ENCODE measurements at regions not wholly inside any gene's neighbourhood (a gene's known extent, or its start where the extent isn't known, plus 50 kb on each side); places are given as distances from the start of the nearest gene placed in this dataset.

DNA sequence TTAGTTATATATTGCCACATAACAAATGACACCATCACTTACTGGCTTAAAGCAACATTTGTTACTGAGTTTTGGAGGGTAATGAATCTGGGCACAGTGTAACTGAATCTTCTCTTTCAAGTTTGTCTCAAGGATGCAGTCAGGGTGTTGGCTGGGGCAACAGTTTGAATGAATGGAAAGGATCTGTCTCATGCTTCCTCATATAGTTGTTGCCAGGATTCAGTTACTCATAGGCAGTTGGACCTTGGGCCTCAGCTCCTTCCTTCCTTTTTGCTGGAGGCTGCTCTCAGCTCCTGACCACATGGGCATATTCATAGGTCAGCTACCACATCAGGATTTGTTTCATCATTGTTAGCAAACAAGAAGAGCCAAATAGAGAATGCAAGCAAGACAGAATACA lies 466.1 kb upstream of the MC4R start:
- no peaks in the 10 kb centered on the region for H3K36me3 Mint-ChIP-seq (ENCODE audit: low read depth)
- no peaks in the 10 kb centered on the region for H3K4me1 Mint-ChIP-seq
- peaks cover 14% of the 10 kb centered on the region for H3K9me3 Mint-ChIP-seq
- no peak overlapping the region for H3K4me3 Mint-ChIP-seq
- no peak overlapping the region for H3K27ac Mint-ChIP-seq
- no peak for ATAC-seq (replicated peaks)
- H3K27me3 Mint-ChIP-seq, result no peaks in the 10 kb centered on the region

DNA sequence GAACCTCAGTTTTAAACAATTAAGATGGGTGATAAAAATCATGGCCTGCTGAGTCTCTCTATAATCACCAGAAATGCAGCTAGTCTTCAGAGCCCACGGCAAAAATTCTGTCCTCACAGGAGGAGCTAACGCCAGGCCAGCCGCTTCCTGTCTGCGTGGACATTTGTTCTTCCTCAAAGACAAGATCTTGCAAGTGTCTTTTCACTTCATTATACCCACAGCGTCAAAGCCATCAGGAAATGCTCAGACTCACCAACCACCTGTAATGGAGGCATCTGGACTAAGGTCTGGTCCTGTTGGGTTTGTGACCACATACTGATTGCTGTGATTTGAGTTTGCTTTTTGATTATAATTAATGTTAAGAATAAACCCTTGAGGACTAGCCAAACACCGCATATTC lies 473.8 kb upstream of the MC4R start:
- Mint-ChIP-seq H3K36me3 (ENCODE audit: low read depth) (no peaks in the 10 kb centered on the region), H3K4me1 (no peaks in the 10 kb centered on the region), H3K4me3 (no peak overlapping the region)

DNA sequence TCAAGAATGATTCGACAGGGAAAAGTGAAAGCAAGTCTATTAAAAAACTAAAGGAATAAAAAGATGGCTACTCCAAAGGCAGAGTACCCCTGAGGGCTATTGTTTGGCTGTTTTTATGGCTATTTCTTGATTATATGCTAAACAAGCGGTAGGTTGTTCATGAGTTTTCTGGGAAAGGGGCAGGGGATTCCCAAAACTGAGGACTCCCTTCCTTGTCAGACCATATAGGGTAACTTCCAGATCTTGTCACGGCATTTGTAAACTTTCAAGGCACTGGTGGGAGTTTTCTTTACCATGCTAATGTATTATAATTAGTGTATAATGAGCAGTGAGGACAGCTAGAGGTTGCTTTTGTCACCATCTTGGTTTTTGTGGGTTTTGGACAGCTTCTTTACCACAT lies 474.9 kb upstream of the MC4R start:
- H3K27me3 Mint-ChIP-seq, result no peaks in the 10 kb centered on the region
- ATAC-seq (replicated peaks), result no peak
- peaks cover 22% of the 10 kb centered on the region for H3K9me3 Mint-ChIP-seq
- H3K4me3 Mint-ChIP-seq, result no peak overlapping the region
- no peaks in the 10 kb centered on the region for H3K36me3 Mint-ChIP-seq (ENCODE audit: low read depth)
- no peak overlapping the region for H3K27ac Mint-ChIP-seq
- H3K4me1 Mint-ChIP-seq, result no peaks in the 10 kb centered on the region

More for the DNA sequence above, 473.8 kb upstream of the MC4R start:
- no peak for ATAC-seq (replicated peaks)
- no peak overlapping the region for H3K27ac Mint-ChIP-seq
- no peaks in the 10 kb centered on the region for H3K27me3 Mint-ChIP-seq
- H3K9me3 Mint-ChIP-seq, result peaks cover 26% of the 10 kb centered on the region

DNA sequence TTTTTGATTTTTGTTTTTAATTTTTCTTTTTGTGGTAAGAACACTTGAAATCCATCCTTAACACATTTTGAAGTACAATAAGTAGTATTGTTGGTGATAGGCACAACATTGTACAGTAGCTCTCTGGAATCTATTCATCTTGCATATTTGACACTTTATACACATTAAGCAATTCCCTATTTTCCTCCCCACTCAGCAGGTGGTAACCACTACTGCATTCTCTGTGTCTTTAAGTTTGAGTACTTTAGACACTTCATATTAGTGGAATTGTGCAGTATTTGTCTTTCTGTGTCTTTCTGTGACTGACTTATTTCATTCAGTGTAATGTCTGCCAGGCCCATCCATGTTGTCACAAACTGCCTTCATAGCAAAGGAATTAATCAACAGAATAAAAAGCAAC lies 471.7 kb upstream of the CDH20 start:
- peaks cover 12% of the 10 kb centered on the region for H3K9me3 Mint-ChIP-seq
- no peak for ATAC-seq (replicated peaks)
- H3K27ac Mint-ChIP-seq, result no peak overlapping the region

DNA sequence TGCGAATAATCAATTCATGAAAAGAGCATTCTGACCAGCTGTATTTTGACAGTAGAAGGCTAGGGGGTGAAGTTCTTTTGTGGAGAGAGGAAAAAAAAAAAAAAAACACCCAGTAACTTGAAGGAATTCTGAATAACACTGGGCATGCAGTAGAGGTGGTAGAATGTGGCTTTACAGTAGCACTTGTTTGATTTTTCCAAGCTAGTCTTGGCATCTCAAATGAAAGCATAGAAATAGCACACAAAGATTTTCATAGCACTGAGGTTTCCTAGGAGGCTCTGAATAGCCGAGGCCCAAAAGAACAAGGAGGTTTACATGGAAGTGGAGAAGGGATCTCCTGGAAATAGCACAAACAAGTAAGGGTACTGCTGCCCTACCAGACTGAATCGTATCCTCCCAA lies 470.2 kb upstream of the CDH20 start:
- no peak for ATAC-seq (replicated peaks)
- no peaks in the 10 kb centered on the region for H3K36me3 Mint-ChIP-seq (ENCODE audit: low read depth)

More for the DNA sequence above, 471.7 kb upstream of the CDH20 start:
- Mint-ChIP-seq H3K4me3 (no peak overlapping the region), H3K4me1 (no peaks in the 10 kb centered on the region), H3K36me3 (ENCODE audit: low read depth) (no peaks in the 10 kb centered on the region), H3K27me3 (no peaks in the 10 kb centered on the region)

DNA sequence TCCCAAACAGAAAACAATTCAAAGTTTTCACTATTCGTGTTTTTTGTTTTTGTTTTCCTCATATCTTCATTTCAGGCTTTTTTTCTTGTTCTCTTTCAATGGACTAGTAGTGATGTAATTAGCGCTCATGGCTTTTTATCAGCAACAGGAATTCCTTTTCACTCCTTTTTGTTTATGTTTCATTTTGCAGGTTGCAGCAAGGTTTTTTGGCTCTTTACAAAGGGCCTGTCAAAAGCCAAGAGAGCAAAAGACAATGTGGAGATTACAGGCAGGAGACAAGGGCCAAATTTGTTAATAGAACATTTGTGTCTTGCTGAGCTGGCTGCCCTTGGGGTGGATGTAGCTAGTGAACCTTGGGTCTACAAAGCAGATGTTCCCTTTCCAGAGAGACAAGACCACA lies 467.4 kb upstream of the CDH20 start:
- no peak for ATAC-seq (replicated peaks)
- no peak overlapping the region for H3K4me3 Mint-ChIP-seq
- no peaks in the 10 kb centered on the region for H3K9me3 Mint-ChIP-seq
- no peaks in the 10 kb centered on the region for H3K36me3 Mint-ChIP-seq (ENCODE audit: low read depth)
- no peak overlapping the region for H3K27ac Mint-ChIP-seq
- no peaks in the 10 kb centered on the region for H3K4me1 Mint-ChIP-seq
- no peaks in the 10 kb centered on the region for H3K27me3 Mint-ChIP-seq

More for the DNA sequence above, 470.2 kb upstream of the CDH20 start:
- Mint-ChIP-seq H3K9me3 (peaks cover 12% of the 10 kb centered on the region), H3K4me3 (no peak overlapping the region), H3K4me1 (no peaks in the 10 kb centered on the region), H3K27me3 (no peaks in the 10 kb centered on the region), H3K27ac (no peak overlapping the region)

DNA sequence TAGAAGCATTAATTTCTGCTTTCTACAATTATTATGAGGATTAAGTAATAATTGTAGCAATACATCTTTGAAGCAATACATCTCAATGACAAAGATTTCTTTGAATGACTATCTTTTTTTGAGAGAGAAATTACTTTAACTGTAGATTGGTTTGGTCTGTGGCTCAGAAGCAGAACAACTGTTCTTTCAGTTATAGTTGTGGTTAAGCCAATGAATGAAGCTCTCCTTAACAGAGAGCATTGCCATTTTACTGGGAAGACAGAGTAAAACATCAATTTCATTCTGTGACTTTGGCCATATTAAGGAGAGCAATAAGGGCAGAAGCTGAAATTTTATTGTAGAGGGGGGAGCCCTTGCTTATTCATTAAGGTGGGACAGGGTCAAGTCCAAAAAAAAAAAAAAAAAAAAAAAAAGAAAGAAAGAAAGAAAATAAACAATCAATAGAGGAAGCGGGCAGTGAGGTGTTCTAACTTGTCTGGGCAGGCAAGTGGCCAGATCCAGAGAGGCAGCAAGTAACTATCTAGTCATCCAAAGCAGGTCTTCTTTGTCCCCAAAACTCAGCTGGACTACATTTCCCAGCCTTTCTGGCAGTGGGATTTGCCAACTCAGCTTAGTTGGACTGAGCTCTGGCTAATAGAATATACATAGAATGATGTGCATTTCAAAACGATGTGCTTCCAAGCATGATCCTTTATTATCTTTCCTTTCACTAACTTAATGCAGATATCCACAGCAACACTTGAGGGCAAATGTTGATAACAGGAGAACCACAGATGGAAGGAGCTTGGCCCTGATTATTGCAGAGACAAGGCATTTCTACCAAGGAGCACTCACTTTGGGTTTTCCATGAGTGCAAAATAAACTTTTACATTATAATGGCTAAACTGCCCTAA lies 462.7 kb upstream of the CDH20 start:
- Mint-ChIP-seq H3K4me1 (no peaks in the 10 kb centered on the region), H3K9me3 (peaks cover 10% of the 10 kb centered on the region), H3K27ac (no peak overlapping the region), H3K36me3 (ENCODE audit: low read depth) (no peaks in the 10 kb centered on the region), H3K4me3 (no peak overlapping the region), H3K27me3 (no peaks in the 10 kb centered on the region)
- ATAC-seq (replicated peaks), result no peak

DNA sequence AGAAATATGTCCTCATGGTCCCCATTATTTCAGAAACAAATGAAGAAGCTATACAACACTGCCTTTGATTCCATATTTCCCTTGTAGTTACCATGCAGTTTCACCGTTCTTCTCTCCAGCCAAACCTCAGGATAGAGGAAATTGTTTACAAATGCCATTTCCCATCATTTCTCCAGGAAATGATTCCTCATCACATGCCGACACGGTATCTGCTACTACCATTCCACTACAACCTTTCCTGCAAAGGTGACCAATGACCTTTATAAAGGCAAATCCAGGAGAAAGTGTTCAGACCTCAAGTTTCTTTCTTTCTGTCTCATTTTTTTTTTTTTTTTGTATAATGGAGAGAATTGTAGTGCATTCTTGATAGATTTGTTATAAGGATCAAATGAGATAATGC lies 460.8 kb upstream of the CDH20 start:
- H3K27ac Mint-ChIP-seq, result no peak overlapping the region
- no peak overlapping the region for H3K4me3 Mint-ChIP-seq
- H3K4me1 Mint-ChIP-seq, result no peaks in the 10 kb centered on the region
- no peaks in the 10 kb centered on the region for H3K36me3 Mint-ChIP-seq (ENCODE audit: low read depth)
- no peak for ATAC-seq (replicated peaks)
- no peaks in the 10 kb centered on the region for H3K27me3 Mint-ChIP-seq
- peaks cover 15% of the 10 kb centered on the region for H3K9me3 Mint-ChIP-seq

DNA sequence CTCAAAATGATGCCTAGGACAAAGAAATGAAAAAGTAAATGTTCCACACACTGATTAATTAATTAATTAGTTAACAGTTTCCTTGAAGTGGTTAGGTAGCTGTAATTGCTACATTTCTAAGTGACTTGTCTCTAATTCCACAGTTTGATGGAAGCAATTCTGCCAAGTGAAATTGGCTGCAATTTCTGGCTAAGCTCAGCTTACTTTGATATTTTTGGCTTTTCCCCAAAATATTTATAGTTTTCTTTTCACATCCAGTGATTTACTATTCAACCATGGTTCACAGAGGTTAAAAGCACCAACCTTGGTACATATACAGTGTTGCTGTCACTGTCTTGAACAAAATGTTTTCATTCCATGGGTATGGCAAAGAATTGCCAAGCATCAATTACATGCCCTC lies 459.5 kb upstream of the CDH20 start:
- H3K36me3 Mint-ChIP-seq (ENCODE audit: low read depth), result no peaks in the 10 kb centered on the region
- no peaks in the 10 kb centered on the region for H3K27me3 Mint-ChIP-seq
- H3K4me3 Mint-ChIP-seq, result no peak overlapping the region
- ATAC-seq (replicated peaks), result no peak
- H3K27ac Mint-ChIP-seq, result no peak overlapping the region
- H3K4me1 Mint-ChIP-seq, result no peaks in the 10 kb centered on the region
- H3K9me3 Mint-ChIP-seq, result peaks cover 15% of the 10 kb centered on the region

DNA sequence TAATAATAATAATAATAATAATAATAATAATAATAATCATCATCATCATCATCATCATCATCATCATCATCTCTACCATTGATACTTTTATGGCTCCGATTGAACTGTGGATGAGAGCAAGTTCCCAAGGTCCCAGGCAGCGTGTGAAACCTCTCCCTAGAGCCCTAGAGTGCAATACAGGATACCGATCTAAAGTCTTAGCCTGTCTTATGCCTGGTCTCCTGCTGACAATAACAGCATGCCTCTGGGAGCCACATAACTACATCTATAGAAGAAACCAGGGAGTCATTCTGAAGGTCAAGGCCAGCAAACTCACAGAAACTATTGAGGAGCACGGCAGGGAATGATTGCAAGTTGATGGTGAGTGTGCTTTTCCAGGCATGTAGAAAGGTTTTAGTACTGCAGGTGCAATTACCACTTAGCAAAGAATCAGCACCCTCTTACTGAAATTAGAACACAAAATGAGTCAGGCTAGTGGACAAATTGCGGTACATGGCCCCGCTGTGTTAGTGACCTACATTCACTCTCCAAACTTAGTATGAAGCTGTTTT lies 457.2 kb upstream of the CDH20 start:
- H3K27me3 Mint-ChIP-seq, result no peaks in the 10 kb centered on the region
- H3K9me3 Mint-ChIP-seq, result peaks cover 15% of the 10 kb centered on the region
- no peaks in the 10 kb centered on the region for H3K36me3 Mint-ChIP-seq (ENCODE audit: low read depth)
- H3K4me3 Mint-ChIP-seq, result no peak overlapping the region
- no peak overlapping the region for H3K27ac Mint-ChIP-seq
- no peak for ATAC-seq (replicated peaks)
- no peaks in the 10 kb centered on the region for H3K4me1 Mint-ChIP-seq

DNA sequence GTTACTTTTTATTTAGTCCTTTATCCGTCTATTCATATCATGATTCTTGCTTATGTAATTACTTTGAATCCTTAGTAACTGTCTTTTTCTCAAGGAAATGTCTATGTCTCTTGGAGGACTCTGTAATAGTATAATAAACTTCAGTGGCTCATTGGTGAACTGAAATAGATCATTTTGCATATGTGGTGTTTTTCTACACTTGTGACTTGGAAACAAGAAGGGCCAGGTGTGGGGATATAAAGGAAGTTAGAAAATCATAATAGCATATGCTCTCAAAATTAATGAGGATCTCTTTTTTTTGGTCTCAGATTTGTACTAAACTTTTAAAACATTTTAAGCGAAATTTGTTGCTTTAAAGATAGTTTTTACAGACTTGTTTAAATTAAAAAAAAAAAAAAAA lies 453.0 kb upstream of the CDH20 start:
- Mint-ChIP-seq H3K4me1 (no peaks in the 10 kb centered on the region), H3K27me3 (no peaks in the 10 kb centered on the region), H3K9me3 (peaks cover 9% of the 10 kb centered on the region), H3K36me3 (ENCODE audit: low read depth) (no peaks in the 10 kb centered on the region), H3K4me3 (no peak overlapping the region), H3K27ac (no peak overlapping the region)
- no peak for ATAC-seq (replicated peaks)

DNA sequence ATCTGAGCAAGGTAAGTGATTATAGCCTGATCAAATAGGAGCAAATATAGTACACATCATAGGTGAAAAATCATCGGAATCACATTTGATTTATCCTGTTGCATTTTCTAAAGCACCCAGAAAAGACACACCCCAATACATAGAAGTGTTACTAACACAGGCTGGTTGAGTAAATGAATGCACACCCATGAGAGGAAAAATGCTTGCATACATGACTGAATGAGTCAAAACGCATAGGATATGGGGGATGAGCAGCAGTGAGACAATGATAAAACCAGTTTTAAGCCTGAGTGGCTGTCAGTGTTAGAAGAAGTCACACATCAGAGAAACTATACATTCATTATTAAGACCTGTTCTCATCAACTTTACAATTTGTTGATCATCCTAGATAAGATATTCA lies 449.6 kb upstream of the CDH20 start:
- peaks cover 8% of the 10 kb centered on the region for H3K9me3 Mint-ChIP-seq

DNA sequence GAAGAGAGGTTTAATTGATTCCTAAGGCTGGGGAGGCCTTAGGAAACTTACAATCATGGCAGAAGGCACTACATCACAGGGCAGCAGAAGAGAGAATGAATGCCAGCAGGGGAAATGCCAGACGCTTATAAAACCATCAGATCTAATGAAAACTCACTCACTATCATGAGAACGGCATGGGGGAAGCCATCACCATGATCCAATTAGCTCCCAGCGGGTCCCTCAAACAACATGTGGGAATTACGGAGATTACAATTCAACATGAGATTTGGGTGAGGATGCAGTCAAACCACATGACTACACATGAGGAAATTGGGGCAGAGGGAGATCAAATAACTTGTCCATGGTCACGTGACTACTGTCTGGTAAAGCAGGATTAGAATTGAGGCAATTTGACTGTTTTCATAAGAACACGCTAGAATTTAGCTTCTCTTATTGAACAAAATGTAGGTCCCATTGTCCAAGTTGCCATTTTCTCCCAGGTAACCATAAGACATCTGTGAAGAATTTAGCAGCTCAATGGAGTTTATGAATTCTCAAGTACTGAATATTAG lies 445.1 kb upstream of the CDH20 start:
- no peak for ATAC-seq (replicated peaks)
- H3K4me1 Mint-ChIP-seq, result no peaks in the 10 kb centered on the region
- H3K27me3 Mint-ChIP-seq, result no peaks in the 10 kb centered on the region
- H3K27ac Mint-ChIP-seq, result no peak overlapping the region
- H3K36me3 Mint-ChIP-seq (ENCODE audit: low read depth), result no peaks in the 10 kb centered on the region
- no peak overlapping the region for H3K4me3 Mint-ChIP-seq
- peaks cover 8% of the 10 kb centered on the region for H3K9me3 Mint-ChIP-seq

More for the DNA sequence above, 449.6 kb upstream of the CDH20 start:
- no peak for ATAC-seq (replicated peaks)
- no peak overlapping the region for H3K4me3 Mint-ChIP-seq
- no peaks in the 10 kb centered on the region for H3K4me1 Mint-ChIP-seq
- no peaks in the 10 kb centered on the region for H3K27me3 Mint-ChIP-seq
- H3K27ac Mint-ChIP-seq, result no peak overlapping the region
- H3K36me3 Mint-ChIP-seq (ENCODE audit: low read depth), result no peaks in the 10 kb centered on the region

DNA sequence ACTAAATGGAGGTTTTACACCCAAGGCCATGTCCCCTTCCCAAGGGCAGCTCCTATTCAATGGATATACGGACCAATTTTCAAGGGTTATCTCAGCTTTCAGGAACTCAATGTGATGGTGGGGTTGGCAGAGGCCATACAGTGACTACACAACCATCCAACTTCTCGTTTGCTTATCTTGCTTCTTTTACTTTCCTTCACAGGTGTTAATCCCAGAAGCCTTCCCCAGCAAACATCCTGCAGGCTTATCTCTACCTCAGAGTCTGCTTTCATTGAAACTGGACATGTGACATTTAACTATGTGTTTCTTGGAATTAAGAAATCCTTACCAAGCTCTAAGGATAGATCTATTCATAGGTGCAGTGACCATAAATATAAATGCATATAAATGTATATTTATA lies 443.8 kb upstream of the CDH20 start:
- Mint-ChIP-seq H3K4me1 (no peaks in the 10 kb centered on the region), H3K27me3 (no peaks in the 10 kb centered on the region), H3K36me3 (ENCODE audit: low read depth) (no peaks in the 10 kb centered on the region), H3K9me3 (peaks cover 12% of the 10 kb centered on the region), H3K27ac (no peak overlapping the region), H3K4me3 (no peak overlapping the region)
- no peak for ATAC-seq (replicated peaks)

DNA sequence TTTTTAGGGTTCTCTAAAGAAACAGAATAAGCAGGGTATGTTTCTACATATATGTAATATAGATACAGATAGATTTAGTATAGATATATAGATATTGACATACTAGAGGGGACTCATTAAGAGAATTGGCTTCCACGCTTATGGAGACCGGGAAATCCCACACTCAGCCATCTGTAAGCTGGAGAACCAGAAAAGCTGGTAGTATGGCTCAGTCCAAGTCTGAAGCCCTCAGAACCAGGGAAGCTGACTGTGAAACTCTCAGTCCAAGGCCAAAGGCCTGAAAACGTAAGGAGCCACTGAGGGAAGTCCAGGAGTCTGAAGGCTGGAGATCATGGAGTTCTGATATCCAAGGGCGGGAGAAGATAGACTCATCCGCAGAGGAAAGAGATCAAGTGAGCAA lies 441.3 kb upstream of the CDH20 start:
- H3K27me3 Mint-ChIP-seq, result no peaks in the 10 kb centered on the region
- ATAC-seq (replicated peaks), result no peak
- no peak overlapping the region for H3K4me3 Mint-ChIP-seq
- no peak overlapping the region for H3K27ac Mint-ChIP-seq
- peaks cover 8% of the 10 kb centered on the region for H3K9me3 Mint-ChIP-seq
- H3K36me3 Mint-ChIP-seq (ENCODE audit: low read depth), result no peaks in the 10 kb centered on the region
- no peaks in the 10 kb centered on the region for H3K4me1 Mint-ChIP-seq
